ENCODE measurements at regions not wholly inside any gene's neighbourhood (a gene's known extent, or its start where the extent isn't known, plus 50 kb on each side); places are given as distances from the start of the nearest gene placed in this dataset.

DNA sequence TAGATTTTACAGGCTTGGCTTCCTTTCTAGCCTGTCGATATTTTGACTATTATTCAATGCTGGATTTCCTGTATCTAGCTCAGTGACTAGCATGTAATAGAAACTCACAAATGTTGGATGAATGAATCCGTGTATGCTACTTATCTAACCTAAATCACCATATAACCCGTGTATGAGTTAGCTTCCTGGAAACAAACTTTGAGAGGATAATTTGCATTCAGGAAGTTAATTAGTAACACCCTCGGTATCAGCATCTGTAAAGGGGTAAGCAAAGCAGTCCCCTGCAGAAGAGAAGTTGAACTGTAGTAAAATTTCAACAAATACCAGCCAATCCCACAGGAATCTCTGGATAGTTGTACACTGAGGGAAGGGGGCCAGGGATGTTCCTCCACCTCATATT, 269.4 kb upstream of the LRATD1 start:
- no peak overlapping the region for H2BK12ac ChIP-seq (ENCODE audit: insufficient read length, low read depth, low read length)
- no peak overlapping the region for H2AK5ac ChIP-seq (ENCODE audit: insufficient read length, low read length)
- H4K5ac ChIP-seq (ENCODE audit: insufficient read length, low read depth, low read length): no peak overlapping the region
- no peak overlapping the region for H4K91ac ChIP-seq (ENCODE audit: insufficient read length, low read depth, low read length)
- no peak overlapping the region for H3K4me3 Mint-ChIP-seq
- H4K8ac ChIP-seq (replicated peaks; ENCODE audit: insufficient read length, low read depth, low read length): no peak overlapping the region
- no peak overlapping the region for H3K9ac ChIP-seq (ENCODE audit: extremely low read depth, insufficient read length, low read length)
- H3K18ac ChIP-seq (ENCODE audit: insufficient read length, low read depth, low read length): no peak overlapping the region
- H3K27ac Mint-ChIP-seq: no peak overlapping the region
- H3K27me3 Mint-ChIP-seq (ENCODE audit: low read depth): 0 out of 2 replicates have a peak, but pooled peaks cover 1% of the 10 kb centered on the region
- H4K20me1 ChIP-seq (ENCODE audit: control insufficient read depth, insufficient read depth, insufficient read length): no peaks in the 10 kb centered on the region
- H2AFZ ChIP-seq (ENCODE audit: low read length): no peak overlapping the region
- H3K27ac ChIP-seq (ENCODE audit: insufficient read length, low read depth, low read length): no peak overlapping the region
- no peaks in the 10 kb centered on the region for H3K9me3 ChIP-seq (ENCODE audit: control insufficient read depth, low read depth, low read length)
- H3K9me3 Mint-ChIP-seq: peaks cover 4 to 16% of the 10 kb centered on the region in 2 experiments
- H3K4ac ChIP-seq (ENCODE audit: low read depth, low read length): no peak overlapping the region
- no CpG with 5 or more reads among the region's 4 CpGs for WGBS (ENCODE audit: extremely low coverage, insufficient read length, low lambda C conversion rate)
- TF ChIP-seq CTCF (conservative IDR thresholded peaks at IDR 0.05): no peak
- no peak overlapping the region for H2BK15ac ChIP-seq (ENCODE audit: low read depth, low read length)
- H2BK5ac ChIP-seq (ENCODE audit: insufficient read length, low read length): no peak overlapping the region
- DNase-seq: no peak
- no peak overlapping the region for H2BK20ac ChIP-seq (ENCODE audit: low read depth, low read length, poor library complexity, severe bottlenecking)
- H3K14ac ChIP-seq (ENCODE audit: insufficient read depth, low read length): no peak overlapping the region
- no peaks in the 10 kb centered on the region for H3K4me1 ChIP-seq (ENCODE audit: insufficient read depth, low read length)
- no peak overlapping the region for H3K4me2 ChIP-seq (ENCODE audit: insufficient read depth, insufficient read length, low read length)
- H2BK120ac ChIP-seq (ENCODE audit: low read depth, low read length, poor library complexity, severe bottlenecking): no peak overlapping the region
- H3K23ac ChIP-seq (ENCODE audit: insufficient read length, low read depth, low read length): no peak overlapping the region
- no peaks in the 10 kb centered on the region for H3K4me1 Mint-ChIP-seq
- H3T11ph ChIP-seq (ENCODE audit: low read length): no peak overlapping the region
- no peaks in the 10 kb centered on the region for H3K23me2 ChIP-seq (ENCODE audit: insufficient read length, low read depth, low read length, poor library complexity, severe bottlenecking)
- H3K56ac ChIP-seq (ENCODE audit: insufficient read length, low read depth, low read length): no peak overlapping the region
- no peaks in the 10 kb centered on the region for H3K79me2 ChIP-seq (ENCODE audit: insufficient read depth, low read length)
- H3K27me3 ChIP-seq (ENCODE audit: insufficient read depth, low read length): no peaks in the 10 kb centered on the region
- no peaks in the 10 kb centered on the region for H3K79me1 ChIP-seq (ENCODE audit: insufficient read depth, low read depth, low read length, poor library complexity, severe bottlenecking)
- H3K36me3 Mint-ChIP-seq (ENCODE audit: insufficient read depth in 1 of 3, low read depth in 3 of 3): peaks cover 0 to 5% (median 0%) of the 10 kb centered on the region in 3 experiments; a peak in 5 of 7 replicates
